ENCODE measurements at regions not wholly inside any gene's neighbourhood (a gene's known extent, or its start where the extent isn't known, plus 50 kb on each side); places are given as distances from the start of the nearest gene placed in this dataset.

DNA sequence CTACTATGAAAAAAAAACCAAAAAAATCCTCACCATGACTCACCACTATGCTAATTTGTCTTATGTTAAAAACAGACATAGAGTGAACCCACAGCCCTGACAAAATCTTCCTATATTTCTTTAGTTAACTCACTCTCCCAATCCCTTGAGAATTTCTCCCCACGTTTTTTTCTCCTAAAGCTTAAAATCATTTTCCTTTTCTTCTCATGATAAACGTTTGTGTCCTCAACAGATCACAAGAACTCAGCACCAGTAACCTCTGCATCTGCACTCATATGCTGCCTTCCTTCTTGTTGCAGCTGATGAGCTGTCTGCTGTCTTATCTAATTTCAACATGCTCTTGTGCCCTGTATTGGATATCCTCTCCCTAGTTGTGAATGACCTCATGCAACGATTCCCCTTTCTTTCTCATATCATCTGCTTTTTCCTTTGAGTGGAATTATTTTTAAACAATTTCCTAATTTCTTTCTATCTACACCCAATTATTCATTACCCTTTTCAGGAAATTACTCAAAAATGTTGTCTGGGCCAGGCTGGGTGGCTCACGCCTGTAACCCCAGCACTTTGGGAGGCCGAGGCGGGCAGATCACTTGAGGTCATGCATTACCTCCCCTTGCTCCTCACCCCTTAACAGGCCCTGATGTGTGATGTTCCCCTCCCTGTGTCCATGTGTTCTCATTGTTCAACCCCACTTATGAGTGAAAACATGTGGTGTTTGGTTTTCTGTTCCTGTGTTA lies 427.5 kb upstream of the MGAT4C start:
- TF ChIP-seq, protein P1, sequence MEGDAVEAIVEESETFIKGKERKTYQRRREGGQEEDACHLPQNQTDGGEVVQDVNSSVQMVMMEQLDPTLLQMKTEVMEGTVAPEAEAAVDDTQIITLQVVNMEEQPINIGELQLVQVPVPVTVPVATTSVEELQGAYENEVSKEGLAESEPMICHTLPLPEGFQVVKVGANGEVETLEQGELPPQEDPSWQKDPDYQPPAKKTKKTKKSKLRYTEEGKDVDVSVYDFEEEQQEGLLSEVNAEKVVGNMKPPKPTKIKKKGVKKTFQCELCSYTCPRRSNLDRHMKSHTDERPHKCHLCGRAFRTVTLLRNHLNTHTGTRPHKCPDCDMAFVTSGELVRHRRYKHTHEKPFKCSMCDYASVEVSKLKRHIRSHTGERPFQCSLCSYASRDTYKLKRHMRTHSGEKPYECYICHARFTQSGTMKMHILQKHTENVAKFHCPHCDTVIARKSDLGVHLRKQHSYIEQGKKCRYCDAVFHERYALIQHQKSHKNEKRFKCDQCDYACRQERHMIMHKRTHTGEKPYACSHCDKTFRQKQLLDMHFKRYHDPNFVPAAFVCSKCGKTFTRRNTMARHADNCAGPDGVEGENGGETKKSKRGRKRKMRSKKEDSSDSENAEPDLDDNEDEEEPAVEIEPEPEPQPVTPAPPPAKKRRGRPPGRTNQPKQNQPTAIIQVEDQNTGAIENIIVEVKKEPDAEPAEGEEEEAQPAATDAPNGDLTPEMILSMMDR (IDR thresholded peaks at IDR 0.05), result no peak
- no peak for TF ChIP-seq POLR2A (IDR thresholded peaks at IDR 0.05)
